MM.1S (cell line): ENCODE measurements at regions not wholly inside any gene's neighbourhood (a gene's known extent, or its start where the extent isn't known, plus 50 kb on each side); places are given as distances from the start of the nearest gene placed in this dataset.

Source experiments
- DNase-seq: peaks from one replicate; pipeline ENCODE4 v3.0.0-alpha.2; 2015
- H2AFZ ChIP-seq: fragments of 300-600 bp; sonication (generic); 2 replicates; pipeline ENCODE4 v1.6.0; 2016; ENCODE audit warnings: antibody characterized with exemption, low read length
- H3F3A ChIP-seq: fragments of 300-600 bp; sonication (generic); 2 replicates; pipeline ENCODE4 v1.6.1; 2016; ENCODE audit warnings: mild to moderate bottlenecking, antibody characterized with exemption, low read length, moderate library complexity, mixed read lengths; ENCODE audit not compliant: insufficient read depth
- H3K27ac ChIP-seq: fragments of 300-600 bp; sonication (generic); 2 replicates; pipeline ENCODE4 v1.5.1; 2016; ENCODE audit warnings: mild to moderate bottlenecking, low read length
- H3K27me3 ChIP-seq: fragments of 300-600 bp; sonication (generic); replicated peaks from 2 replicates; pipeline ENCODE4 v1.6.0; 2016; ENCODE audit warnings: low read length; ENCODE audit not compliant: insufficient read depth
- H3K36me3 ChIP-seq: fragments of 300-600 bp; sonication (generic); replicated peaks from 2 replicates; pipeline ENCODE4 v1.6.1; 2016; ENCODE audit warnings: mild to moderate bottlenecking, low read length, mixed read lengths; ENCODE audit not compliant: insufficient read depth
- H3K4me1 ChIP-seq: fragments of 300-600 bp; sonication (generic); 2 replicates; pipeline ENCODE4 v1.6.1; 2016; ENCODE audit warnings: low read length, mixed read lengths
- H3K4me2 ChIP-seq: fragments of 300-600 bp; sonication (generic); 2 replicates; pipeline ENCODE4 v1.6.0; 2016; ENCODE audit warnings: low read depth, low read length
- H3K4me3 ChIP-seq: fragments of 300-600 bp; sonication (generic); 2 replicates; pipeline ENCODE4 v1.5.1; 2016; ENCODE audit warnings: low read length, mixed read lengths
- H3K79me2 ChIP-seq: fragments of 300-600 bp; sonication (generic); 2 replicates; pipeline ENCODE4 v1.6.1; 2016; ENCODE audit warnings: mixed run types, low read length, mixed read lengths
- H3K9ac ChIP-seq: fragments of 300-600 bp; sonication (generic); 2 replicates; pipeline ENCODE4 v1.6.1; 2016; ENCODE audit warnings: low read length, mixed read lengths
- H3K9me2 ChIP-seq: fragments of 300-600 bp; sonication (generic); replicated peaks from 2 replicates; pipeline ENCODE4 v1.6.1; 2016; ENCODE audit warnings: mild to moderate bottlenecking, low read length, mixed read lengths; ENCODE audit not compliant: insufficient read depth
- H3K9me3 ChIP-seq: fragments of 300-600 bp; sonication (generic); replicated peaks from 2 replicates; pipeline ENCODE4 v1.6.1; 2016; ENCODE audit warnings: mild to moderate bottlenecking, low read length, mixed read lengths; ENCODE audit not compliant: insufficient read depth
- H4K20me1 ChIP-seq: fragments of 300-600 bp; sonication (generic); 2 replicates; pipeline ENCODE4 v1.6.1; 2016; ENCODE audit warnings: mild to moderate bottlenecking, low read length, moderate library complexity, mixed read lengths; ENCODE audit not compliant: insufficient read depth
- EZH2 ChIP-seq: fragments of 300-600 bp; sonication (generic); optimal IDR thresholded peaks from 2 replicates; pipeline ENCODE3; 2017; ENCODE audit warnings: low read depth, mild to moderate bottlenecking, antibody characterized with exemption, low read length, mixed read lengths
- EZH2phosphoT487 ChIP-seq: fragments of 300-600 bp; sonication (generic); IDR thresholded peaks from 2 replicates; pipeline ENCODE4 v1.6.1; 2018; ENCODE audit warnings: antibody characterized with exemption, low read length
- TF ChIP-seq, protein P1 (sequence below): fragments of 300-600 bp; sonication (generic); IDR thresholded peaks from 2 replicates; pipeline ENCODE4 v1.5.1; 2016; ENCODE audit warnings: antibody characterized with exemption, low read length, mixed read lengths

DNA sequence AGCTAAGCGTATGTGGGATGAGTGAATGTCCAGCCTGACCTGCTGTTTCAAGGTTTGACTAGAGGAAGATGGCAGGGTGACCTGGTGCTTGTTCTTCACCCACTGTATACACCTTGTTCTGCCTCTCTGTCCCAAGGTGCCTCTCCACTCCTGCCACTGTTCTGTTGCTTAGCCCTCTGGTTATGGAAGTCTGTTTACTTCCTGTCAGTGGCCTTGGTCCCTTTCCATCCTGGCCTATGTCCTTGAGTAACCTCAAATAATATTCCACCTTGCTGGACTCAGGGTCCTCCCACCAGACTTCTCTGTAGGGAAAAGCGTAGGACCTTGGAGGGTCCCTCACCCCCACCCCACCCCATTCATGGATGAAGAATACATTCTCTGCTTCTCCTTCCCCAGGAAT lies 73.2 kb upstream of the SALL1 start:
- H2AFZ ChIP-seq = no peak overlapping the region
- TF ChIP-seq EZH2phosphoT487 (no peak), EZH2 (no peak)
- TF ChIP-seq, protein P1, sequence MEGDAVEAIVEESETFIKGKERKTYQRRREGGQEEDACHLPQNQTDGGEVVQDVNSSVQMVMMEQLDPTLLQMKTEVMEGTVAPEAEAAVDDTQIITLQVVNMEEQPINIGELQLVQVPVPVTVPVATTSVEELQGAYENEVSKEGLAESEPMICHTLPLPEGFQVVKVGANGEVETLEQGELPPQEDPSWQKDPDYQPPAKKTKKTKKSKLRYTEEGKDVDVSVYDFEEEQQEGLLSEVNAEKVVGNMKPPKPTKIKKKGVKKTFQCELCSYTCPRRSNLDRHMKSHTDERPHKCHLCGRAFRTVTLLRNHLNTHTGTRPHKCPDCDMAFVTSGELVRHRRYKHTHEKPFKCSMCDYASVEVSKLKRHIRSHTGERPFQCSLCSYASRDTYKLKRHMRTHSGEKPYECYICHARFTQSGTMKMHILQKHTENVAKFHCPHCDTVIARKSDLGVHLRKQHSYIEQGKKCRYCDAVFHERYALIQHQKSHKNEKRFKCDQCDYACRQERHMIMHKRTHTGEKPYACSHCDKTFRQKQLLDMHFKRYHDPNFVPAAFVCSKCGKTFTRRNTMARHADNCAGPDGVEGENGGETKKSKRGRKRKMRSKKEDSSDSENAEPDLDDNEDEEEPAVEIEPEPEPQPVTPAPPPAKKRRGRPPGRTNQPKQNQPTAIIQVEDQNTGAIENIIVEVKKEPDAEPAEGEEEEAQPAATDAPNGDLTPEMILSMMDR = no peak
- no peaks in the 10 kb centered on the region for H3K9me3 ChIP-seq
- H4K20me1 ChIP-seq = no peaks in the 10 kb centered on the region
- no peaks in the 10 kb centered on the region for H3F3A ChIP-seq
- H3K4me2 ChIP-seq = no peak overlapping the region
- H3K79me2 ChIP-seq = no peaks in the 10 kb centered on the region
- H3K36me3 ChIP-seq = no peaks in the 10 kb centered on the region
- H3K9ac ChIP-seq = no peak overlapping the region
- DNase-seq = no peak
- no peaks in the 10 kb centered on the region for H3K27me3 ChIP-seq
- H3K4me3 ChIP-seq = no peak overlapping the region
- H3K4me1 ChIP-seq = no peaks in the 10 kb centered on the region
- no peak overlapping the region for H3K27ac ChIP-seq
- H3K9me2 ChIP-seq = no peaks in the 10 kb centered on the region; the same call in 1 of the 2 replicates

DNA sequence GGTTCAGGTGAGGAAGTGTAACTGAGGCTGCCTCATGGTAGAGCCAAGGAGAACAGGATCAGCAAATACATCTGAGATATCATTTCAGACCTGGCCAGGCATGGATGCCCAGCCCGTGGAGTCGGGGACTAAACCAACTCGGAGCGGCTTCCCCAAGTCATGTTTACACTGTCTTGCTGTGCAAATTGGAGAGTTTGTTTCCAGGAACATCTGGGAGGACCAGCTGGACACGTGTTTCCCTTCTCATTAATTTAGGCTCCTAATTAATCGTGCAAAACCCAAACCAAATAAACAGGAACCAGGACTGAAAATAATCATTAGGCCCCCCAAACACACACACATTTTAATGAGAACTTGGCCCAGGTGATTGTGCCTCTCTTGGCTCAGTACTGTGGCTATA lies 70.9 kb upstream of the SALL1 start:
- Histone ChIP-seq H3K27me3 (no peaks in the 10 kb centered on the region), H3K79me2 (no peaks in the 10 kb centered on the region), H3K4me3 (no peak overlapping the region), H3K27ac (no peak overlapping the region), H3K4me2 (no peak overlapping the region), H3K4me1 (no peaks in the 10 kb centered on the region), H3K9me3 (no peaks in the 10 kb centered on the region), H2AFZ (no peak overlapping the region), H4K20me1 (no peaks in the 10 kb centered on the region), H3K9ac (no peak overlapping the region), H3K9me2 (no peaks in the 10 kb centered on the region; the same call in 1 of the 2 replicates), H3K36me3 (no peaks in the 10 kb centered on the region), H3F3A (no peaks in the 10 kb centered on the region)
- no peak for TF ChIP-seq EZH2phosphoT487
- TF ChIP-seq, protein P1 = no peak
- TF ChIP-seq EZH2 = no peak
- no peak for DNase-seq

DNA sequence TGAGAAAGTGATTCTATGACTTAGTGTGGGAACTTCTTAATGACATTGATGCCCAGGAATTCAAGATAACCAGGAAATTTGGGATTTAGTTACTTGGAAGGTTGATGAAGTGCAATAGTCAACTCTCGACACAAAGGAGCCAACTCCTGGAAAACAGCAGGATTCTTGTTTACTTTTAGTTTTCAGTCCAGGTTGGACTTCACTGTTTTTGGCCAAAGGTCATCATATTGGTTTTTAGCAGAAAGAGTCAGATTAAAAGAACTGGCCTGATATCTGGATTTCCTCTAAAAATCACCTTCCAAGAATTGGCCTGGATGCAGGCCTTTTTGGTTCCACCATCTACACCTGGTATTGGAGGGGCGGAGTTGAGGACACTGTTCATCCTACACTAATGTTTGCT lies 60.1 kb upstream of the SALL1 start:
- no peaks in the 10 kb centered on the region for H3K9me2 ChIP-seq
- H3K4me2 ChIP-seq = peak overlapping the region; percentile 16; the same call in 1 of the 2 replicates
- no peak overlapping the region for H3K9ac ChIP-seq
- H3K9me3 ChIP-seq = no peaks in the 10 kb centered on the region
- no peak for DNase-seq
- H3K27me3 ChIP-seq = no peaks in the 10 kb centered on the region
- H2AFZ ChIP-seq = no peak overlapping the region
- H4K20me1 ChIP-seq = no peaks in the 10 kb centered on the region
- no peak overlapping the region for H3K4me3 ChIP-seq
- no peaks in the 10 kb centered on the region for H3F3A ChIP-seq
- H3K79me2 ChIP-seq = no peaks in the 10 kb centered on the region
- TF ChIP-seq EZH2phosphoT487 = no peak
- TF ChIP-seq EZH2 = no peak
- TF ChIP-seq, protein P1 = no peak
- no peaks in the 10 kb centered on the region for H3K36me3 ChIP-seq
- H3K4me1 ChIP-seq = peaks cover 5% of the 10 kb centered on the region; the same call in 1 of the 2 replicates
- H3K27ac ChIP-seq = no peak overlapping the region
